ENCODE measurements at regions not wholly inside any gene's neighbourhood (a gene's known extent, or its start where the extent isn't known, plus 50 kb on each side); places are given as distances from the start of the nearest gene placed in this dataset.

DNA sequence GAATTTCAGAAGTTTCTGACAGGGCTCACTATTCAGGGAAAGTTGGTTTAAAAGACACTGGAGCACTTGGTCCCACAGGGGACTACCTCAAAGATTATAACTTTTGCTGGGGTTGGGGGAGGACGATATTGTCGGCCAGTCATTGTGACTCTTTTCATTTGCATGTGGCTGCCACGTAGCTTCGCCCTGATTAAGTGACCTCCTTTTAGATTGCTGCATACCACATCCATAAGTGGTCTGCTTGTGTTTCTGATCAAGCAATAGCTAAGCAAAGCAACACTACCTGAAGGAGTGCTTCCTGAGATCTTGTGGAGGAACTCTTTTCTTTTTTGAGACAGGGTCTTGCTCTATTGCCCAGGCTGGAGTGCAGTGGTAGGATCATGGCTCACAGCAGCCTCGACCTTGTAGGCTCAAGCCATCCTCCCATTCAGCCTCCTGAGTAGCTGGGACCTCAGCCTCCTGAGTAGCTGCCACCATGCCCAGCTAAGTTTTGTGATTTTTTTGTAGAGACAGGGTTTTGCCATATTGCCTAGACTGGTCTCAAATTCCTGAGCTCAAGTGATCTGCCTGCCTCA lies 691.3 kb downstream of the EPM2A start:
- no peak for DNase-seq (ENCODE audit: low read depth)

DNA sequence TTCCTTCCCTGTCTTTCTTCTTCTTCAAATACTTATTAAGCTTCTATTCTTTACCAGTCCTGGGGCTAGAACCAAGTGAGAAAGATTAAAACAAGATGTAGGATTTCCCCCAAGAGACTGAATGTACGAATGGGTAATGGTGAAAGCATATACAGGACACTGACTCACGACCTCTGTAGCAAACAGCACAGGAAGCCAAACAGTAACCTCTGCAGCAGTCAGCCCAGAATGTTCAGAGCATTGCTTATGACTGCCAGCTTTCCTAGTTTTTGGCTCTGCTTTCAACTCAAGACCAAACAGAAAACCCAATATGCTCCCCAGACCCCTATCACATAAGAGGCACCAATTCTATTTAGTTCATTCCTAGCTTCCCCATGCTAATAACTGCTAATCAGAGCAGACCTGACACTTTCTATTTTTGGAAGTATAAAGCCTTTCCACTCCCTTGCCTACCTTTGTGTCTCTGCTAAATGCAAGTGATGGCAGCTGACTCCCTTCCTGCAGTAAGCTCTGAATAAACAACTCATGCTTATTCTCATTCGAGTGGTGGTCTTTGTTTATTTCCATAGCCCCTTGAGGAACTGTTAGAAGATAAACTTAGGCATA lies 690.6 kb downstream of the EPM2A start:
- peak; percentile 67 for DNase-seq (ENCODE audit: low read depth)

GRCh38 chr6:145045582-145045981 lies 689.7 kb downstream of the EPM2A start:
- no peak for DNase-seq (ENCODE audit: low read depth)

GRCh38 chr6:145047891-145048290 lies 687.4 kb downstream of the EPM2A start:
- no peak for DNase-seq (ENCODE audit: low read depth)

DNA sequence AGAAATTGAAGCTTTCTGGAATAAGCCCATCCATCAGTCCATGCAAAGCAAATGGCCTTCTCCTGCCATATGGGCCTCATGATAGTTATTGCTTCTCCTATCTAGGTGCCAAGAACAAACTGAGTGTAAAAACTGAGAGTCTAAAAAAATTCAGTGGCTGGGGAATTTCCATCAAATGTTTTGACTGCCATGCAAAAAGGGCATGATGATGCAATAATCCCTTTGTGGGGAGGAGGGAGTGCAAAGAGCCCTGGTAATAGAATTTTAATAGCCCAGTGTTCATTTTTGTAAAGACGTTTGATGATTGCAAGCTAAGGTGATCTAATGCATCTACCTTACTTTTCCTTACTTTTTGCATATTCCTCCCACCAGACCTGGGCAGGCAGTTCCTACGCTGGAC lies 683.7 kb downstream of the EPM2A start:
- no peak for DNase-seq (ENCODE audit: low read depth)

DNA sequence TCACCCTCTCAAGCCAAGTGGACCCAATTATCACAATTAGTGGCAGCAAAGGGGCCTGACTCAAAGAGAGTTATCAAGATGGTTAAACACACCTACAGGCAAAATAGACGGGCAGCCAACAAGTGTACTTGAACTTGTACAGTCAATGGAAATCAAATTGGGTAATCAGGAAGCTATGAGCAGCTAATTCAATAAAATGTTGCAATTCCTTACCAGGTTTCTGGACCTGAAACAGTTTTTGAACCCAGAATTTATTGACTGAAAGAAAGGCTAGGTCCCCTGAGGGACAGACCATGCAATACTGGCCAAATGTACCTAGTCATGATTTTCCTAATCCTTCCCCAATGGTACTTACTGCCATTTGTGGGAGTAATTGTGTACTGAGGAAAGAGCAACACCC lies 679.8 kb downstream of the EPM2A start:
- no peak for DNase-seq (ENCODE audit: low read depth)

DNA sequence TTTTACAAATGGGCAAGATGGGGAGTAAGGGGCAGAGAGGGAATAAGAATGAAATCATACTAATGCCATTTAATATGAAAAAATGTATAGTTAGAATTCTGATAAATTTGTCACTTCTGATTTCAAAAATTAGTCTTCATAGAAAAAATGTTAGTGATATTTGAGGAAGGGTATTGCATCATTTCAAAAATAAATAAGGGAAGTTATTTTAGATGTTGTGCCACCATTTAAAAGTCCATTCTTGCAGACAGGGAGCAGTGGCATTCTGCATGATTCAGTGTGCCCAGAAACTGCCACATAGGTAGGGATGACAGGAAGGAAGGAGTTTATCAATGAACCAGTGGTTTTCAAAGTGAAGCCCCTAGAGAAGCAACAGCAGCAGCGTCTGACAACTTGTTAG lies 674.6 kb downstream of the EPM2A start:
- DNase-seq (ENCODE audit: low read depth): no peak

- no peak for DNase-seq (ENCODE audit: low read depth)
Measured at GRCh38 chr6:145063091-145063490, 672.2 kb downstream of the EPM2A start.

DNA sequence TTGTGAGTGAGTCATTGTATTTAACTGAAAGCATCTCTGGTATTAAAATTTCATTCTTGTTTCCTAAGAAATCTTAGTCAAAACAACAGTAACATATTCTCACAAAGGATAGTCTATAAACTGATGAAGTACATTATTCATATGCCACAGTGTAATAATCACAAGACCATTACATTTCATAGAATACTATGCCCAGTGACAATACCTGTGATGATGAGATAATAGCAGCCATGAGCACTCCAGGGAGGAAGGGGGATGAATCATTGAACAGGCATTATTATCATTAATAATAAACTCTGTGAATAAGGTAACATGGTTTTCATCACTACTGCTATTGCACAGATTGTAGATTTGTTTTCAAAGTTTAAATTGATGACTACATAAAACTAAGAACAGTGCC lies 667.9 kb downstream of the EPM2A start:
- no peak for DNase-seq (ENCODE audit: low read depth)

DNA sequence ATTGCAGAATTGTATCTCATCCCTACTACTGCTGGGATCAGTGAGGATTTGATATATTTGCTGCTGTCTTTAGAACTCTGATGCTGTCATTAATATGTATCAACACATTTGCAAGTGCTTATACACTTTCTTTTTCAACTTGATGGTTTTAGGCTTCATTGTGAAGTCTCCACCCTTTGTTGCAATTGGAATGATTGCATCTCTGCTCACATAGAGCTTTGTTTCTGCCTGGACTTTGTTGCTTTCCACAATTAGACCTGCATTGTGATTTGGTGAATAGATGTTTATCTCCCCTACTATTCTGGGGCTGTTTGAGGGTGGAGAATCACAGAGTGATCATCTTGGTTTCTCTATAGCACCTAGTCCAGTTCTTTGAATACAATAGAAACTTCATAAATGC lies 666.7 kb downstream of the EPM2A start:
- no peak for DNase-seq (ENCODE audit: low read depth)

- no peak for DNase-seq (ENCODE audit: low read depth)
Measured at GRCh38 chr6:145069966-145070365, 665.4 kb downstream of the EPM2A start.

DNA sequence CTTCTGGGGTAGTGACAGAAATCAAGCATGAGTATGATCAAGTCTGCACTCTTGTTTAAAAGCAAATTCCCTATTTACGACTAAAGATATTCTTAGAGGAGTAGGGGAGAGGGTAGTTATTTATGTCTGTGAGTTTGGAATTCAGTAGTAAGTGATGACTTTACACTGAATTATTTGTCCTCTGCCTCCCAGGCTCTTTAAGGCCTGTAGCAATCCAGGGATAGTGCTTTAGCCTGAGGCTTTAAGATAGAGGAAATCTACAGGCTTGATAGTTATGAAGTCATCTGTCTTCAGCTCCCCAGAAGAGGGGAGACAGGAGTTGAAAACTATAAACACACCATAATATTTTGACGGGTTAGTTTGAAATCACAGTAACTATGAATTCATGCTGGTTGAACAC lies 664.5 kb downstream of the EPM2A start:
- DNase-seq (ENCODE audit: low read depth): peak; percentile 34

DNA sequence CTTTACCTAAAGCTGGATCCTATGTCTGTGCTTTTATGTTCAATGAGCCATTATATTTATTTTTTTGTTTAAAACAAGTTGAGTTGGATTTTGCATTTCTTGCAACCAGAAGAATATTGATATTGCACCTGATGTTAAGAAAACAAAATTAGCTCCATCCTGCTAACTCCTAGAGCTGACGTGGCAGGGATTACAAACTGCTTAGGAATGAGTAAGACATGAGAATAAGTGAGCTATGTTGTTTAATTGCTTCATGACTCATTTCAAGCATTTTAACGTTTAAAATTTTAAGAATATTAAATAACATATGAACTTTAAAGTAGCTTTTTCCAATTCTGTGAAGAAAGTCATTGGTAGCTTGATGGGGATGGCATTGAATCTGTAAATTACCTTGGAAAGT lies 663.5 kb downstream of the EPM2A start:
- peak; percentile 61 for DNase-seq (ENCODE audit: low read depth)

DNA sequence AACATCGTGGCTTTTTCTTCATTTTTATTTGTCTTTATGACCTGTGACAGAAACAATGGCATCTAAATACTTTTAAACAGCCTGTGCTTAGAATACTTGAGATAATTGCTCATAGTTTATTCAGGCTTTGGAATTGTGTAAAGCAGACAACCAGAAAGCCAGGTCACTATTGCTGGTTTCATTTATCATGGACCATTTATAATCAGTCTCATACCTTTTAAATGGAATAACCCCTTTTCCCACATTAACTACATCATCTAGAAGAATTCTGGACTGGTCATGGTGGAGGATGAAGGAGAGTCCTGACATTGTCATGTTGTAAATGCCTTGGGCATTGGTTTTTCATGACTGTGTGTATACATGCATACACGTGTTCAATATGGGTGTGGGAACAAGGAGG lies 661.5 kb downstream of the EPM2A start:
- no peak for DNase-seq (ENCODE audit: low read depth)

- no peak for DNase-seq (ENCODE audit: low read depth)
Measured at GRCh38 chr6:145074805-145075204, 660.5 kb downstream of the EPM2A start.

- DNase-seq (ENCODE audit: low read depth): peak; percentile 13
Measured at GRCh38 chr6:145075425-145075824, 659.9 kb downstream of the EPM2A start.

GRCh38 chr6:145076115-145076841 lies 659.0 kb downstream of the EPM2A start:
- DNase-seq (ENCODE audit: low read depth): no peak

- no peak for DNase-seq (ENCODE audit: low read depth)
Measured at GRCh38 chr6:145077382-145077781, 657.9 kb downstream of the EPM2A start.

DNA sequence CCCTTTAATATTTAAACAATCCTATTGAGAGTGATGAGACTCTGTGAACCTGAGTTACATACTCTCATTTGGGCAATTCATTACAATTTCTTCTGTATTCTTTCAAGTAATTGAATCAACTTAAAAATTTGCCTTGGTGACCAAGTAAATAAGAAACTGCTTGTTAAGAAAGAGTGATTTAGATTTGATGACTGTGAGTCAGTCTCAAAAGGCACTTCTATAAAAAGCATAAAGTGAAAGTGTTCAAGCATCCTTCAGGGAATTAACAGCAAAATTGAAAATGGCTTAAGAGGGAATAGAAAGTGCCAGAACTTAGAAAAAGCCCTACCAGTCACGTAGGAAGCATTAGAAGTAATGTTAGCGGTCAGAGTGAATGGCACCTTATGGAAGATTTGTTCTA lies 654.7 kb downstream of the EPM2A start:
- no peak for DNase-seq (ENCODE audit: low read depth)

GRCh38 chr6:145081677-145082076 lies 653.6 kb downstream of the EPM2A start:
- no peak for DNase-seq (ENCODE audit: low read depth)

DNA sequence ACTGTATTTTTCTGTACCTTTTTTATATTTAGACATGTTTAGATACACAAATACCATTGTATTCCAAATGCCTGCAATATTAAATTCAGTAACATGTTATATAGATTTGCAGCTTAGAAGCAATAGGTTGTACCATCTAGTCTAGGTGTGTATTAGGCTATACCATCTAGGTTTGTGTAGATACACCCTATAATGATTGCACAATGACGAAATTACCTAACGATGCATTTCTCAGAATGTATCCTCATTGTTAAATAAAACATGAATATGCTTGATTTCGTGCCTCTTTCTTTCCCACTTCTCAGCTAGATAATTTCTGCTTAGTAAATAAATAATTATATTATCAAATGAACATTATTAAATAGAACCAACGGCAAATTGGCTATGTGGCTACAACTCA lies 653.0 kb downstream of the EPM2A start:
- DNase-seq (ENCODE audit: low read depth): no peak

GRCh38 chr6:145086197-145086596 lies 649.1 kb downstream of the EPM2A start:
- peak; percentile 26 for DNase-seq (ENCODE audit: low read depth)

DNA sequence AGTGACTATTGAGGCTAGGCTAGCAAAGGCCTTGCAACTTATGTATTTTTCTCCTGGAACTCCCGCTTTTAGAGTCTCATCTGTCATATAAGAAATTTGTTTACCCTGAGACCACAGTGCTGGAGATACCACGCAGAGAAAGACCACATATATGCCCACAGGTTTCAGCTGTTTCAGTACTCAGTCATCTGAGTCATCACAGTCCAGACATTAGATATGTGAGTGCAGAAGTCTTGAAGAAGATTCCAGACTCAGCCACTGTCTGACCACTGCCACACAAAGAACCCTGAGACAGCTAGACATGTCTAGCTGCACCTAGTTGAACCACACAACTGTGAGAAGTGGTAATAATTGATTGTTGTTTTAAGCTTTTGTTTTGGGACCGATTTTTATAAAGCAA lies 648.3 kb downstream of the EPM2A start:
- DNase-seq (ENCODE audit: low read depth): peak; percentile 56

Measured in HT1080 (cell line).